ENCODE measurements at regions not wholly inside any gene's neighbourhood (a gene's known extent, or its start where the extent isn't known, plus 50 kb on each side); places are given as distances from the start of the nearest gene placed in this dataset.

- DNase-seq, result no peak
These were observed 321.6 kb upstream of the TENM4 start for GRCh38 chr11:79762279-79762921.

DNA sequence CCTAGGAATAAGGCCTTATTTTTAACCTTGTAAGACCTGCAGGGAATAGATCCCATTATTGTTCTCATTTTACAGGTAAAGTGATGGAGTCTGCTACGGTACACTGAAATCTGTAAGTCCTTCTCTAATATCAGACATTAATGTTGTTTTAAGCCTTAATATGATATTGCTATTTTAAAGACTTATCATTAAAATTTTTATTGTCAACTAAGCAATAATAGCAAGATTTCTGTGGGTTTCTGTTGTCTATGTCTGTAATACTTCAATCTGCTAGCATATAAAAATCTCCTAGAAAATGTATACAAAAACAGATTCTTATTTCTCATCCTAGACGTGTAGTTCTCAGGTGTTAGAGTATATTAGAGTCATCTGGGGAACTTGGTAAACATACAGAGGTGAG, 317.5 kb upstream of the TENM4 start:
- DNase-seq, result no peak

GRCh38 chr11:79747406-79747805, 306.6 kb upstream of the TENM4 start:
- DNase-seq, result no peak

DNA sequence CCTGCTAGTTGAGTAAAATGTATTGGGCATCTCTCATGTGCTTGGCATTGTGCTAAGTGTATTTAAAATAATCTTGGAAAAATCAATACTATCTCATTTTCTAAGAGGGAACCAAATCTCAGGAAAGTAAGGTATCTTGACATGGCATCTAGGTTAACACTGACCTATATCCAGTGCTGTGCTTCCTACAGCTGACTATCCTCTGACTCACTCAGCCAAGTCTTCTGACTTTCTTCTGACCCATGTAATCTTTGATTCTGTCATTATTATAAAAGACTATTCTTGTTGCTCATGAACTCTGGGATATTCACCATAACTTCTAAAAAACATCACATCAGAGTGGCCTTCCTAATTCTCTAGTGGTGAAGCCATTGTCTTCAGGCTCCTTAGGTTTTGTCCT, 304.1 kb upstream of the TENM4 start:
- DNase-seq, result no peak

DNA sequence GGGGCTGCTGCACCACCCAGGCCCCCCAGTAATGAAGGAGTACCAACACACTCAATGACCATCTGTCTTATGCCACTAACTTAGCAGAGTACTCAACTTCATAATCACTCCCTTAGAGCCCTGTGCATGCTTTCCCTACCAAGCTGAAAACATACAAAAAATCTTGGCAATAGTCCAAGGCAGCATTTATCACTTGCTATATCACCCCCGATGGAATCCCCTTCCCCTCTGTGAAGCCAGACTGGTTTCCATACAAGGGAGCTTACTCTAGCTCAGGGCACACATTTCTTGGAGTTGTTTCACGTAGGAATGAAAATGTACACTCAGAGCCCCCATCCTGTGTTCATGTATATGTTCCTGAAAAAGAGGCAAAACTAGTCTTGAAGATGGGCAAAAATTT, 301.3 kb upstream of the TENM4 start:
- no peak for DNase-seq

- DNase-seq, result no peak
These were observed 298.8 kb upstream of the TENM4 start for GRCh38 chr11:79739591-79739990.

- no peak for DNase-seq
These were observed 286.4 kb upstream of the TENM4 start for GRCh38 chr11:79727221-79727620.

GRCh38 chr11:79720115-79720514, 279.3 kb upstream of the TENM4 start:
- no peak for DNase-seq

DNA sequence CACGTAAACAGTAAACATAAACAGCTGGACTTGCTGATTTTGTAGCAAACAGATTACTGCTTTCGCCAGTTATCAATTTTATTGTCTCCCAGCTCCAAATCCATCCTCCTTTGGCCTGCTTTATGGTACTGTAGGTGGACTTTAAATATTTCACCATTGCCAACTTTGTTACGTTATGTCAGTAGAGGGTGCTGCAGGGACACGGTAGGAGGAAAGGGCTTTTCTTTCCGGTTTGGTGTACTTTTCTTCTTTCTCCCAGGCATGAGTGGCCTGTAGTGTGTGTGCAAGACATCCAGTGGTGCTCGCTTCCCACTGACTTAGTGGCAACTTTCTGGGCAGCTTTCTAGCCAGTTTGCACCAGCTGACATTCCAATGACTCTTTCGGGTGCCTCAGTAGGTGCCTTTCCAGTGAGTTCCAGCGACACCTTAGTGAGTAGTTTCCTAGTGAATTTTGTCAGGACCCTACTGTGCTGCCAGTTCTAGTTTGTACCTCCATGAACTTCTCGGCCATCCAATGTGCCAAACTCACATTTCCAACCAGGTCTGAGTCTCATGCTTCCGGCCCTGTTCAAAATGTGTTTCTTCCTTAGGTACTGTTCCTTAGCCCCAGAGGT, 267.6 kb upstream of the TENM4 start:
- no peak for DNase-seq

DNA sequence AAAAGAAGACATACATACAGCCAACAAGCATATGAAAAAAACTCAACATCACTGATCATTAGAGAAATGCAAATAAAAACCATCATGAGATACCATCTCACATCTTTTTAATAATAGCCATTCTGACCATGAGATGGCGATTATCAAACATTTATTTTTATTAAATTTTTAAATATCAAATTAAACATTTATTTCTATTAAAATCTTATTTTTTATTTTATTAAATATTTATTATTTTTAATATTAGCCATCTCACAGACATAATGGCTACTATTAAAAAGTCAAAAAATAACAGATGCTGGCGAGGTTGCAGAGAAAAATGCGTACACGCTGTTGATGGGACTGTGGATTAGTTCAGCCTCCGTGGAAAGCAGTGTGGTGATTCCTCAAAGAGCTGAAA, 264.8 kb upstream of the TENM4 start:
- no peak for DNase-seq

DNA sequence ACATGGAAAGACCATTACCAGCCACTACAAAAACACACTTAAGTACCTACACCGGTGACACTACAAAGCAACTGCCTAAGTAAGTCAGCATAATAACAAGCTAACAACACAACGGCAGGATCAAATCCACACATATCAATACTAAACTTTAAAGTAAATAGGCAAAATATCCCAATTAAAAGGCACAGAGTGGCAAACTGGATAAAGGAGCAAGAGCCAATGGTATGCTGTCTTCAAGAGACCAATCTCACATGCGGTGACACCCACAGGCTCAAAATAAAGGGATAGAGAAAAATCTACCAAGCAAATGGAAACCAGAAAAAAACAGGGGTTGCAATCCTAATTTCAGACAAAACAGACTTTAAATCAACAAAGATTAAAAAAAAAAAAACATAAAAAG, 261.5 kb upstream of the TENM4 start:
- DNase-seq, result no peak

DNA sequence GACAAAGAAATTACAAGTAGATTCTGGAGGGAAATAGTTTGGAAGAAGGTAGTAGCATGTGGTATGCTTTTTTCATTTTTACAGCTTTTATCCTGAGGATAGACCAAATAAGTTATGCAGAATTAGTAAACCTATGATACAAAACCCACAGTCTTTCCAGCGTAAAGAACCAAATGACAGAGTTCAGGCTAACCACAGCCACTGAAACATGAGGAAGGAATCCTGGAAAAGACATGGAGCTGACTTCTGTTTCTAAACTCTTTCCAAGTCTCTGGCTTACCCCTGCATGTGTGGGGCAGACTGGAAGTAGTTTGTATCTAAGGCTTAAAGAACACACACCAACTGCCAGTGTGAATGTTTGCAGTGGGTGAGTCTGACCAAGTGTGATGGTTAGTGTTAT, 258.4 kb upstream of the TENM4 start:
- no peak for DNase-seq

GRCh38 chr11:79697905-79698304, 257.1 kb upstream of the TENM4 start:
- DNase-seq, result no peak

DNA sequence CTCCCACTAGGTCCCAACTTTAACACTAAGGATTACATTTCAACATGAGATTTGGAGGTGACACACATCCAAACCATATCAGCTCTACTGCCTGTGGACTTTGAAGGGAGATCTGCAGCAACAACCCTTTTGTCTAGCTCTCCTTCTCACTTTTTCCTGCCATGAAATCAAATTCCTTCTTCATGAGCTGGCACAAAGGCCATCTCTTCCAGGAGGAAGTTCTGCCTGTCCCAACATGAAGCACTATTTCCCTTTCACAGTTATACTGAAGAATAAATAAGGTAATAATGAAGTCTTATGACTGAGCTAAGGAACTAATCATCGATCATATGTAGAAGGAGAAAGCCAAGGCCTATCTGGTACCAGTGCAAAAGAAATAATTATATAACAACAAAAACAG, 253.5 kb upstream of the TENM4 start:
- no peak for DNase-seq

GRCh38 chr11:79691445-79691844, 250.6 kb upstream of the TENM4 start:
- no peak for DNase-seq

DNA sequence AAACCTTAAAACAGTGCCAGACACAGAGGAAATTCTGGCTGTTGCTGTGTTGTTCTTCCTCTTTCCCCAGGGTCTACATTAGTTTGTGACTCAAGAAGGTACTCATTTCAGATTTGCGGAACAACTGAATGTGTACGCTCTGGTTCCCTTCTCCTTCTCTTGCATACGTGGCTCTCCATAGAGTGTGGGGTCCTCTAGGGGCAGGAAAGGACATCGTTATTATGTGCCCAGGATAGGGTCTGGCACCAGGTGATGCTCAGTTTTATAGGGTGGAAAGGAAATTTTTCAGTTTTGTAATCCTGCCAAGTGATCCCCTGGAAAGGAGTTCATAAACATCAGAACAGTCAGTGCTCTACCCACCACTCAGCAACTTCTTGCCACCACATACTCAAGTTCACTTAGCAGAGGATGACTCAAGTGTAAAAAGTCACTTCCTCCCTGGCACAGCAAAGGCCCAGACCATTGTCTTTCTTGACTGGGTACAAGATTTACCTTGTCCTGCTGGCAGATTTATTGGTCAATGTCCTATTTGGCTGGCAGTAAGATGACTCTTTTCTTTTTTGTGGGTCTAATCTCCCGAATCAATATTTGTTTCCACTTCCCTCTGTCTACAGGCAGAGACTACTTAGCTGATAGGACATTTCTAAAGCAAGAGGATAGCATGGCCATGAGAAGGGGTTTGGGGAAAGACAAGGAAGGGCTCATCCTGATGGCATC, 246.0 kb upstream of the TENM4 start:
- DNase-seq, result no peak

DNA sequence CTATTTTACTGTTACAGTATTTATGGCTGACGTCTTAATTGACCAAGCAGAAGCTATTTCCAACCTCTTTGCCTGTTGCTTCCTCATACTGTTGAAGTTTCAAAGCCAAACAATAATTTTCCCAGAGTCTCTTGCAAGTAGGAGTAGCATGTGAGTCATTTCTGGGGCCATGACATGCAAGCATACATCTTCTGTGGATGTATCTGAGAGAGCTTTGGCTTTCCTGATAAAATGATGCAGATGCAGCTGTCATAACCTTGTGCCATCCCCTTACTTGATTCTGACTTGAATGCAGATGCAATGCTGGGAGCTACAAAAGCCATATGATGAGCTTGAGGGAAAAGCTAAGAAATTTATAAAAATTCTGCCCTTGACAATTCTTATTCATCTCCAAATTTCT, 243.1 kb upstream of the TENM4 start:
- DNase-seq, result no peak

DNA sequence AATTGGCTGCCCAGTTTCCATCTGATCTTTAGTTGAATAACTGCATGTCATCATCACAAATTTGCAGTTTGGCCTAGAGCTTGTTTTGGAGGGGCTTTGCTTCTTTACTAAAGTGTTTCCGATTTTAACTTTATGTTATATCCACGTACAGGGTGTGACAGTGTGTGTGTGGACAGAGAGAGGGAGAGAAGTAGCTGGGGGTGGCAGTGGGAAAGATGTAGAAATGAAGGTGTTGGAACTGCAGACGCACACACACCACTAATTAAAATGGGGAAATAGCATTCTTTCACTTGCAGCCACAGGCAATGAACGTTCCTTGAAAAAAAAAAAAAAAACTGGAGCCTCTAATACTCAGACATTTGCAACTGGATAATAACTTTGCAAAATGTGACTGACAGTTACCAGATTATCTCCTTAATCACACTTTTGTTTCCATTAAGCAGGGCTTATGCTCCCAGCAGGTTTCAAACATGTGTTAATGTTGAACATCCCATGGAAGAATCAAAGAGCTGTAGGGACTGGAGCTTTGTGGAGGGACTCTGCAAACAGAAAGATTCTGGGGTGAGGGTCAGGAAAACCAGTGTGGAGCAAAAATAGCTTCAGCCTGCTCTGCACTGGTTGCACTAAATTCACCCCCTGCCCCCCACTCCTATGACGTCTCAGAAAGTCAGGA, 238.1 kb upstream of the TENM4 start:
- no peak for DNase-seq

DNA sequence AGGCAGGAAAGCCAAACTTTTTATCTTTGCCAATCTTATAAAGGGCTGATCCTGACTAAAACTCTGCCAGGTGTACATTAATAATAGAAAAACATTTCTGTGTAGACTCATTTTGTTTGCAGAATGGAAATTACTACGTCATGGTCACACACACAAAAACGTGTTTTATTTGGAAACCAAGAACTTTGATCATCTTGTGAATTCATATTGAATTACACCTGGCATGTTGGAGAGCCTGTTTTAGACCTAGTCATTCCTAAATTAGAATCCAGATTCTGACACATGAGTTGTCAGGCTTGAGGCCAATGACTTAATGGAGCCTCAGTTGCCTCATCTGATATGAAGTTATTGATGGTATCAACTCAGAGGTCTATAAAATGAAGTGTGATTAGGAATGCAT, 235.6 kb upstream of the TENM4 start:
- no peak for DNase-seq

DNA sequence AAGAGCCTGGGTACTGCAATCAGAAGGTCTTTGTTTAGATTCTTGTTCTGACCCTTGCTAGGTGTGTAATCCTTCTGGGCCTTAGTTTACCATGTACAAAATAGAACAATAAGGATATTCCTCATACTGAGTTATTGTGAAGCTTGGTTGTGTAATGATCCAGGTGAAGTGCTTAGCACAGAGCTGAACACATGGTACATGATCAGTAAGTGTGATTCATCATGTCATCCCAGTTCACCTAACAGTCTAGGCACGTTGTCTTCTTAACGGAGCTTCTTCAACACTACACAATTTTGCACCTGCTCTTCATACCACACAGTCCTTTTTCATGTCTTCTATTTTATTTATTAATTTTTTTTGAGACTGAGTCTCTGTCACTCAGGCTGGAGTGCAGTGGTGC, 234.3 kb upstream of the TENM4 start:
- DNase-seq, result no peak

GRCh38 chr11:79672786-79673185, 232.0 kb upstream of the TENM4 start:
- DNase-seq, result no peak

GRCh38 chr11:79671401-79671800, 230.6 kb upstream of the TENM4 start:
- DNase-seq, result no peak

- DNase-seq, result no peak
These were observed 230.1 kb upstream of the TENM4 start for GRCh38 chr11:79670882-79671281.

DNA sequence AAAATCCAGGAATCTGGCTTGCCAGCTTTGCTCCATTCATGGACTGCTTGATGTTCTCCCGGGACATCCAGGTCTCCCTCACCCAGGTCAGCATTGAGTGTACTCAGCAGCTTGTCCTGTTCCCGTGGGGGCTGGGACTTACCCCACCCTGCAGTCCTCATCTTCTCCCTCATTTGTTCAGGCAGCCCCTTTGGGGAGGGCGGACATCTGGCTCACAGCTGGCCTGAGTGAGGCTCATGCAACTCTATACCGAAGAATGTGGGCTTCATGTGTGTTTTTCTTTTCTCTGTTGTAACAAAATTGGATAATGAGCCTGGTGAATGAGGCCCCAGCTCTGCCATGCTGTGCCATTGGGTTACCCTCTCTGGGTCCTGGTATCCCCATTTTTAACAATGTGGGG, 227.7 kb upstream of the TENM4 start:
- DNase-seq, result no peak
